Nephron (organoid): ENCODE measurements at regions not wholly inside any gene's neighbourhood (a gene's known extent, or its start where the extent isn't known, plus 50 kb on each side); places are given as distances from the start of the nearest gene placed in this dataset.

ENCODE experiments used
- H3K27ac Mint-ChIP-seq, 3 experiments: 2 replicates each; pipeline ENCODE4 v1.8.0; 2020; ENCODE audit warnings: mixed read lengths in 3 of 3, mild to moderate bottlenecking in 2 of 3, moderate library complexity in 1 of 3
- H3K27me3 Mint-ChIP-seq: 2 replicates; pipeline ENCODE4 v1.8.0; 2021; ENCODE audit warnings: low read depth, mild to moderate bottlenecking, moderate library complexity, mixed read lengths
- H3K36me3 Mint-ChIP-seq: 2 replicates; pipeline ENCODE4 v1.8.0; 2020; ENCODE audit warnings: low read depth, mixed read lengths
- H3K4me1 Mint-ChIP-seq: 2 replicates; pipeline ENCODE4 v1.8.0; 2020; ENCODE audit warnings: mixed read lengths
- H3K4me3 Mint-ChIP-seq, 3 experiments: 2 replicates each; pipeline ENCODE4 v1.8.0; 2020; ENCODE audit warnings: mild to moderate bottlenecking in 3 of 3, mixed read lengths in 3 of 3, moderate library complexity in 2 of 3
- H3K9me3 Mint-ChIP-seq: 2 replicates; pipeline ENCODE4 v1.8.0; 2020; ENCODE audit warnings: mixed read lengths
- CTCF ChIP-seq, 3 experiments: fragments of 200-600 bp; sonication (generic); IDR thresholded peaks; one replicate each; pipeline ENCODE4 v1.5.0; 2021; ENCODE audit warnings: antibody characterized with exemption in 3 of 3; ENCODE audit not compliant: unreplicated experiment in 3 of 3

- H3K4me1 Mint-ChIP-seq: peaks cover 13% of the 10 kb centered on the region
- TF ChIP-seq CTCF (IDR thresholded peaks at IDR 0.05; ENCODE audit: unreplicated experiment in 3 of 3): no peak
- H3K9me3 Mint-ChIP-seq: no peaks in the 10 kb centered on the region
- H3K4me3 Mint-ChIP-seq: no peak overlapping the region
- H3K27ac Mint-ChIP-seq: no peak overlapping the region
- H3K27me3 Mint-ChIP-seq: peaks cover 7% of the 10 kb centered on the region
- H3K36me3 Mint-ChIP-seq: no peaks in the 10 kb centered on the region
Measured at GRCh38 chr1:233514946-233515391, 98.9 kb upstream of the KCNK1 start.

- TF ChIP-seq CTCF (IDR thresholded peaks at IDR 0.05; ENCODE audit: unreplicated experiment in 3 of 3): no peak
- no peak overlapping the region for H3K4me3 Mint-ChIP-seq
- H3K36me3 Mint-ChIP-seq: no peaks in the 10 kb centered on the region
- no peaks in the 10 kb centered on the region for H3K9me3 Mint-ChIP-seq
- peaks cover 3% of the 10 kb centered on the region for H3K4me1 Mint-ChIP-seq
- H3K27me3 Mint-ChIP-seq: peaks cover 13% of the 10 kb centered on the region
- no peak overlapping the region for H3K27ac Mint-ChIP-seq
Measured at GRCh38 chr1:233516732-233517131, 97.2 kb upstream of the KCNK1 start.

- Mint-ChIP-seq H3K4me1 (peaks cover 2% of the 10 kb centered on the region), H3K27me3 (peaks cover 13% of the 10 kb centered on the region), H3K4me3 (no peak overlapping the region), H3K27ac (no peak overlapping the region), H3K9me3 (no peaks in the 10 kb centered on the region), H3K36me3 (no peaks in the 10 kb centered on the region)
- peak; percentile 23 to 36 (median 33) for TF ChIP-seq CTCF (IDR thresholded peaks at IDR 0.05; ENCODE audit: unreplicated experiment in 3 of 3)
Measured at GRCh38 chr1:233518344-233518743, 95.6 kb upstream of the KCNK1 start.

GRCh38 chr1:233520261-233521191, 93.4 kb upstream of the KCNK1 start:
- Mint-ChIP-seq H3K27me3 (peaks cover 10% of the 10 kb centered on the region), H3K36me3 (no peaks in the 10 kb centered on the region), H3K9me3 (no peaks in the 10 kb centered on the region), H3K4me3 (no peak overlapping the region), H3K4me1 (peaks cover 5% of the 10 kb centered on the region), H3K27ac (peak overlapping the region in 1 of 3 experiments; percentile 21)
- no peak for TF ChIP-seq CTCF (IDR thresholded peaks at IDR 0.05; ENCODE audit: unreplicated experiment in 3 of 3)

GRCh38 chr1:233523047-233523446, 90.9 kb upstream of the KCNK1 start:
- Mint-ChIP-seq H3K27ac (no peak overlapping the region), H3K4me3 (no peak overlapping the region), H3K36me3 (no peaks in the 10 kb centered on the region), H3K27me3 (peaks cover 10% of the 10 kb centered on the region), H3K9me3 (no peaks in the 10 kb centered on the region), H3K4me1 (peaks cover 5% of the 10 kb centered on the region)
- TF ChIP-seq CTCF (IDR thresholded peaks at IDR 0.05; ENCODE audit: unreplicated experiment in 3 of 3): no peak

- Mint-ChIP-seq H3K27ac (no peak overlapping the region), H3K9me3 (peaks cover 20% of the 10 kb centered on the region), H3K4me3 (no peak overlapping the region), H3K4me1 (peaks cover 5% of the 10 kb centered on the region), H3K36me3 (peaks cover 5% of the 10 kb centered on the region), H3K27me3 (no peaks in the 10 kb centered on the region)
- no peak for TF ChIP-seq CTCF (IDR thresholded peaks at IDR 0.05; ENCODE audit: unreplicated experiment in 3 of 3)
Measured at GRCh38 chr1:233527818-233528217, 86.1 kb upstream of the KCNK1 start.
